Umbilical cord (tissue), 1 donor: ENCODE measurements at regions not wholly inside any gene's neighbourhood (a gene's known extent, or its start where the extent isn't known, plus 50 kb on each side); places are given as distances from the start of the nearest gene placed in this dataset.
A peak's percentile ranks its signal among the peaks of the same experiment; 100 is the strongest.
"Not testable (repeated sequence)": the region's sequence is repeated elsewhere in the genome, so short reads cannot be mapped to it uniquely, and the experiment has no call there.

Experiments
- DNase-seq: peaks from one replicate; pipeline ENCODE4 v3.0.0-alpha.2; 2015; ENCODE audit warnings: low spot score

DNA sequence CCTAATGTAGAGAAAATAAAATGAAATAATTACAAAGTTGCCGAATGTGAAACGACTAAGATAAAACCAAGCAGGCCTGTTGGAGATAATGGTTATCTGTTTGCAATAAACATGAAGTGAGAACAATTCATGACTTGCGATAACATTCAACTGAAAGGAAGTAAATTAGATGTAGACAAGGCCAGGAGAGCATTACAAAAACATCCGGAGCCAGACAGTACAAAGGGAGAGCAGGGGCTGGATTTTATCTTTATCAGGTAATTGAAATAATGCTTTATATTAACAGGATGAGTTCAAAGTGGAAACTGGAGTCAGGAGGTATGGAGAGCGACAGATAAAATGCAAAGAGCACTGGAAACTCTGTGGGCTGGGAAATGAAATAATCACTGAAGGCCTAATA, 265.6 kb upstream of the GOT2 start:
- DNase-seq: no peak

DNA sequence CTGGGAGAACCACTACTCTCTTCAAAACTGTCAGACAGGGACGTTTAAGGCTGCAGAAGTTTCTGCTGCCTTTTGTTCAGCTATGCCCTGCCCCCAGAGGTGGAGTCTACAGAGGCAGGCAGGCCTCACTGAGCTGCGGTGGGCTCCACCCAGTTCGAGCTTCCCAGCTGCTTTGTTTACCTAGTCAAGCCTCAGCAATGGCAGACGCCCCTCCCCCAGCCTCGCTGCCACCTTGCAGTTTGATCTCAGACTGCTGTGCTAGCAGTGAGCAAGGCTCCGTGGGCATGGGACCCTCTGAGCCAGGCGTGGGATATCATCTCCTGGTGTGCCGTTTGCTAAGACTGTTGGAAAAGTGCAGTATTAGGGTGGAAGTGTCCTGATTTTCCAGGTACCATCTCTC, 258.6 kb upstream of the GOT2 start:
- not testable (repeated sequence) for DNase-seq

- not testable (repeated sequence) for DNase-seq
Measured at GRCh38 chr16:58983181-58983965, 249.3 kb upstream of the GOT2 start.

DNA sequence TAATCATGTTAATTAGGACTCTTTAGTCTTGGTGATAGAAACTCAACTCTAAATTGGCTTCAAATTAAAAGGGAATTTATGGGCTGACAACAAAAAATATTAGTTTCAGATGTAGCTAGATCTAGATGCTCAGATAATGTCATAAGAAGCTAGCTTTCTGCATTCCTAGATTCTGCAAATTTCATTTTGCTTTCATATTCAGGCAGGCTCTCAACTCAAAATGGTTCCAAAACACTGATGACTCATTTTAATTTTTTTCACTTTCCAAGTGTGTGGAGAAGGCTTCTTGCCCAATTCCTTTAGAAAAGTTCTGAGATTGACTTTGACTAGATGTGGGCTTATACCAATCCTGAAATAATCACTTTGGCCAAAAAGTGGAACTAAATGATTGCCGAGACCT, 236.7 kb upstream of the GOT2 start:
- peak; percentile 5 for DNase-seq

DNA sequence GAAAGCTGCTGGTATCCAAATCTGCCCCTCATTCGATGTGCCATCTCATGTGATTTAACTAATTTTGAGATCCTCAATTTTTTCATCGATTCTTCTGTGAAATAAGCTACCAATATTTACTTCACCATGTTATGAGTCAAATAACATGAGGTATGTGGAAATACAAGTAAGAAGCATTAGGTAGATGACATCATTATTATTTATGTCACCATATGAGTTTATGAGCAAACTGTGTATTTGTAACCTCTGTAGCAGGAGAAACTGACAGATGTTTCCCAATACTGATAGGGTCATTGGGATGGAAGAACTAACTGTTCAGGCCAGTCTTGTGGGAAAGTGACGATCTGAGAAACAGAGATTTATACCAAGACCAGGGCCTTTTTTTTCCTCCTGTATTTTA, 229.4 kb upstream of the GOT2 start:
- DNase-seq: no peak

DNA sequence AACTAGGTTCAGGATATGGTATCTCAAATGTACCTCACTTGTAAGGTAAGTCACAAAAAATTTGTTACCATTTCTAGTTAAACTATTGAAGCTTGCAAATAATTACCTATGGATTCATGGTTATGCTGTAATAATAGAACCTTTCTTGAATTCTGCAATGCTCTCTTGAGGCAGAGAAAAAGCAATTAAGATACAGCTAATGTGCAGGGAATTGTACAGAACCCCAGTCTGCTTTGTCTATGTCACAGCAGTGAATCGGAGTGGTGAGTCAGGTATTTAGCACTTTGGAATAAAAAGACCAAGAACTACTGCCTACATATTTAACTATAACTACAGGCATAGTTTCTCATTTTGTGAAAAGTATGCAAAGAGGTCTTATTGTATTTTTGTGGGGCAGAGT, 228.7 kb upstream of the GOT2 start:
- no peak for DNase-seq

DNA sequence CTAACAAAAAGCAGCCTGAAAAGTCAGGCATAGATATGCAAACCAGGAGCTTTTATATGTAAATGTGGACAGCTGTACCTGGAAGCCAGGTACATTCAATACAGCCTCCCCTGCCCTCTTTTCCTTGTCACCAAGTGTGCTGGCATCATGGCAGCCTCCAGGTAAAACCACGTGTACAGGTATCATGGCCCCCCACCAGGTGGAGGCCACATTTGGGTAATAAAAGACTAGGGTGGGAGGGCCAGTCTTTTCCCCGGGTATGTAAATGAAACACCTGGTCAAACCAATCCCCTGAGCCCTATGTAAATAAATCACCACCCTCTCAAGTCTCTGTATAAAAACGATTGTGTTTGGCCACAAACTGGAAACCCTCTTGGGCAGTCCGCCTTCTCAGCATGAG, 226.4 kb upstream of the GOT2 start:
- no peak for DNase-seq

DNA sequence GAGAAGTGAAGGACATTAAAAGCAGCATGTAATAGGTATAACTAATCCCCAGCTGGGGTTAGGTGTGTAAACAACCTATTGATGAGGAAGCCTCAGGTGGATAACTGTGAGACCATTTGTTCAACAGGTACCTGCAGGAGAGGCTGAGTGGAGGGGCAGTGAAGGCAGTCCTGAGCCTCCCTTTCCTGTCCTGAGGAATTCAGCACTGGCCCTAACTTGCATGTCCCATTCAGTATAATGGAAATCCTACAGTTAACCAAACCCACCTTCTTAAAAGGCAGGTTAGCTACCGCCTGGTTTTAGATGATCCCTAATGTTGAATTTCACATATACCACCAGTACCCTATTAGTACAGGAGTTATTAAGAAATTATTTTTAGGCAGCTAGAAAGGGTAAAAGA, 225.9 kb upstream of the GOT2 start:
- DNase-seq: no peak

GRCh38 chr16:58958749-58959148, 224.6 kb upstream of the GOT2 start:
- no peak for DNase-seq

GRCh38 chr16:58948244-58948643, 214.1 kb upstream of the GOT2 start:
- no peak for DNase-seq

- DNase-seq: no peak
Measured at GRCh38 chr16:58940609-58941008, 206.5 kb upstream of the GOT2 start.

DNA sequence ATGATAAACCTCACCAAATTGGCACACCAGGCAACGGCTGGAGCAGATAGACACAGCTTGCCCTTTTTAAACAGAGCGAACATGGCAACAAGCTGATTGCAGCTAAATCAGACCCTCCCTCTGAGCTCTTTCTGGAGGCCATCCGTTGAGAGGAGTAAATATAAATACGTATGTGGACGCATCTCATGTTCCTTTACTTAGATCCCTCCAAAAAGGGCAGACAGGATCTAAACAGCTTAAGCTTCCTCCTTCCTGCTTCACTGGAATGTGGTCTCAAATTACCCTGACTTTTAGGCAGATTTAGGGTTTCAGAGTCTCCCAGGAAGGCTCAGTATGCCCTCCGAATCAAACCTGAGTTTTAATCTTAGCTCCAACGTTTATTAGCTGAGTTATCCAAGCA, 204.7 kb upstream of the GOT2 start:
- peak; percentile 25 for DNase-seq

- DNase-seq: no peak
Measured at GRCh38 chr16:58937661-58938060, 203.5 kb upstream of the GOT2 start.

GRCh38 chr16:58933186-58933585, 199.1 kb upstream of the GOT2 start:
- no peak for DNase-seq

GRCh38 chr16:58931436-58931835, 197.3 kb upstream of the GOT2 start:
- no peak for DNase-seq

DNA sequence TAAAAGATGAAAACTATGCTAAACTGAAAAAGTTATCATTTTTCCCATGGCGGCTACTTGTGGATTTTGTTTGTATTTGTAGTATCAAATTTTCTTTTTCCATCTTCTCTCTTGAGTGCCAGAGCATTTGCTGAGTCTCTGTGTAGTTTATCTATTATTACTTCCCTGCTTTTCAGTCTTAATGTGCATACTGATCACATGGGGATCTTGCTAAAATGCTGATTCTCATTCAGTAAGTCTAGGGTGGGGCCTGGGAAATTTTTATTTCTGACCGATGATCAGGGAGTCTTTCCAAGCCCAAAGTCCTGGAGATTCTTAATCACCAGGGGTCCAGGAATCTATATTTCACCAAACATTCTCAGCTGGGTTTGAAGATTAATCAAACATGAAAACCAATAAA, 189.0 kb upstream of the GOT2 start:
- DNase-seq: no peak

GRCh38 chr16:58913456-58913855, 179.3 kb upstream of the GOT2 start:
- no peak for DNase-seq

DNA sequence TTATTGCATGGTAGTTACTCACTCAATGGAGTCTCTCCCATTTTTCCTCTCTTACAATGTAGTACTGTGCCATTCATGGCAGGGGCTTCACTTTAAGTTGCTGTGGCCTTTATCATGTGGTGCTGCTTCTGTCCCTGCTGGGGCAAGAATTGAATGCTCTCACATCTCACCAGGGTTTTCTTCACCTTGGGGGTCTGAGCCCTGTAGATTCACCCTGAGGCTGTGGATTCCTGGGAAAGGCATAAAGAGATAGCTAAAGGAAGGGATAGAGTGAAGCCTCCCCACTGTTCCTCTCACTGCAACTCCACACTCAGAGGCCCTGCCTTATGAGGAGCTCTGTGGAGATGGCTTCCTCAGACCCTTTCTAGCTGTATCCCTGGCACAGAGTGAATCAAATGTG, 178.5 kb upstream of the GOT2 start:
- DNase-seq: no peak

GRCh38 chr16:58906981-58907715, 173.0 kb upstream of the GOT2 start:
- no peak for DNase-seq

DNA sequence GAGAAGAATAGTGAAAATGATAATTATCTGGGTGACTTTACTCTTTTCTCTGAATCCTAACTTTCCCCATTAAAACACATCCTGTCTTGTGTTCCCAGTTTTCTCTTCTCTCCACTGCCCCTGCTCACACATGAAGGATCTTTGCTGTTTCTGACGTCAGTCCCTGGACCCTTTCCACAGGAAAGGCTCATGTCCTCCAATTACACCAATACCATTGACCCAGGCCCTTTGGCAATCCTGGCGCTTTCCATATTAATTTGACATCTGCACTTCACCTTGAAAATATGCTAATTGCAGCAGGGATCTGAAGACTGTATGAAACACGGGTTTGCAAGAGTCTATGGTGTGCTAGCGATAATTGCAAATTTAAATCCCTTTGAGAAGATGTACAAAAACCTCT, 170.2 kb upstream of the GOT2 start:
- no peak for DNase-seq

GRCh38 chr16:58889516-58889915, 155.4 kb upstream of the GOT2 start:
- DNase-seq: no peak

GRCh38 chr16:58885528-58886170, 151.5 kb upstream of the GOT2 start:
- no peak for DNase-seq

DNA sequence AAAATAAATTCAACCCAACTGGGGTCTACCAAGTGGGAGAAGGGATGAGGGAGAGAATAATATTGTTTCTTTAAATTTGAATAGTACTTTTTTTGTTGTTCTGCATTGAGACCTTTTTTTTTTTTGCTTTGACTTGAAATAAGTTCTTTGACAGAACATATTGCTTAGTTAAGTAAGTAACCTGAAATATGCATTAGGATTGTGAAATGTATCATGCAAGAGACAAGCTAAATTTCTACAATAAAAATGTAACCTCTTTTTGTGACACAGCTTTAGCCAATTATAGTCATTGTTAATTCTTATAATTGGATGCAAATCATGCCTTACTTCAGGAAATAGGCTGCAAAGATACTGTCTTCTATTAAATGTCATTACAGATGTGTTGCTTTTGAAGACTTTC, 150.0 kb upstream of the GOT2 start:
- DNase-seq: no peak
